K562 (cell line): ENCODE measurements at regions not wholly inside any gene's neighbourhood (a gene's known extent, or its start where the extent isn't known, plus 50 kb on each side); places are given as distances from the start of the nearest gene placed in this dataset.

Experiments used
- ATAC-seq: fragments of 200-7000 bp; cut with Tn5 transposase; 3 replicates; pipeline ENCODE4 v1.9.1; 2020; ENCODE audit warnings: moderate library complexity
- BruUV-seq: library from RNA; stranded (reverse); fragments of 400-500 nt; replicated peaks from 2 replicates; lab custom pipeline; 2021; lab: Mats Ljungman, UMichigan
- CTCF ChIA-PET: fragments of 300-600 bp; formaldehyde crosslinking; extraction: SDS; loops from one replicate; lab custom pipeline; 2021; ENCODE audit warnings: low intra/inter-chr PET ratio; lab: Yijun Ruan, JAX
- POLR2A ChIA-PET: fragments of 300-600, 350-650 bp; sonication (Branson Sonifier 250); formaldehyde crosslinking; extraction: SDS; loops from one replicate; lab custom pipeline; 2021; ENCODE audit warnings: antibody characterized with exemption, inconsistent platforms; lab: Yijun Ruan, JAX
- DNase-seq, 4 experiments: peaks; one replicate each; pipeline versions ENCODE4 v3.0.0 to v3.0.0-alpha.2; 2011 to 2018; ENCODE audit warnings: low spot score in 3 of 4, mixed read lengths in 3 of 4; ENCODE audit errors: extremely low read depth in 1 of 4
- FAIRE-seq: peaks from 2 replicates; lab custom pipeline; 2011; peaks lifted over from hg19 to GRCh38; lab: Jason Lieb, UNC
- H2AFZ ChIP-seq: 2 replicates; pipeline ENCODE4 v1.6.0; 2011; ENCODE audit warnings: low read depth, low read length, control low read depth, inconsistent platforms
- H3K27ac ChIP-seq: fragments of 200-600 bp; 3 replicates; pipeline ENCODE4 v1.8.0; 2011; ENCODE audit warnings: low read depth, mild to moderate bottlenecking, control low read depth, inconsistent platforms, low read length, moderate library complexity, mixed read lengths; ENCODE audit errors: extremely low read depth
- H3K27me3 ChIP-seq, 2 experiments: fragments of 300-600 bp in 1 of 2; 2 replicates in 1 of 2; 3 replicates in 1 of 2; pipeline versions ENCODE4 v1.6.0 to v1.8.0; 2011; ENCODE audit warnings: inconsistent platforms in 2 of 2, low read length in 2 of 2, mild to moderate bottlenecking in 1 of 2, mixed read lengths in 1 of 2, moderate library complexity in 1 of 2; ENCODE audit not compliant: control insufficient read depth in 2 of 2, insufficient read depth in 2 of 2
- H3K36me3 ChIP-seq: fragments of 300-600 bp; 3 replicates; pipeline ENCODE4 v1.8.0; 2011; ENCODE audit warnings: mild to moderate bottlenecking, low read length, inconsistent platforms; ENCODE audit not compliant: control insufficient read depth, insufficient read depth
- H3K4me1 ChIP-seq, 2 experiments: fragments of 200-600 bp in 1 of 2; replicated peaks in 1 of 2; 2 replicates in 1 of 2; 3 replicates in 1 of 2; pipeline versions ENCODE4 v1.5.1 to v1.8.0; 2011; ENCODE audit warnings: inconsistent platforms in 2 of 2, low read length in 2 of 2, mild to moderate bottlenecking in 1 of 2, mixed read lengths in 1 of 2, moderate library complexity in 1 of 2; ENCODE audit not compliant: control insufficient read depth in 2 of 2, insufficient read depth in 2 of 2
- H3K4me2 ChIP-seq: 2 replicates; pipeline ENCODE4 v1.6.1; 2011; ENCODE audit warnings: low read length, control low read depth, inconsistent platforms, mixed read lengths; ENCODE audit not compliant: insufficient read depth
- H3K4me3 ChIP-seq: fragments of 200-600 bp; sonication (generic), shearing (Covaris generic); 2 replicates; pipeline ENCODE4 v1.5.1; 2016; ENCODE audit warnings: control low read depth, inconsistent platforms
- H3K79me2 ChIP-seq: fragments of 200-600 bp; 3 replicates; pipeline ENCODE4 v1.8.0; 2011; ENCODE audit warnings: low read length, inconsistent platforms; ENCODE audit not compliant: control insufficient read depth, insufficient read depth
- H3K9ac ChIP-seq, 2 experiments: 2 replicates each; pipeline versions ENCODE4 v1.6.0 to v1.6.1; 2011; ENCODE audit warnings: low read depth in 2 of 2, low read length in 2 of 2, control low read depth in 1 of 2, inconsistent platforms in 1 of 2, mild to moderate bottlenecking in 1 of 2, mixed read lengths in 1 of 2; ENCODE audit not compliant: insufficient read depth in 1 of 2
- H3K9me1 ChIP-seq: one replicate; pipeline ENCODE4 v1.6.0; 2011; ENCODE audit warnings: inconsistent platforms, mild to moderate bottlenecking, low read length, moderate library complexity; ENCODE audit not compliant: control insufficient read depth, insufficient read depth
- H3K9me3 ChIP-seq: replicated peaks from 2 replicates; pipeline ENCODE4 v1.5.1; 2011; ENCODE audit warnings: low read depth, low read length, inconsistent platforms; ENCODE audit not compliant: control insufficient read depth, insufficient read depth
- H4K20me1 ChIP-seq: replicated peaks from 2 replicates; pipeline ENCODE4 v1.6.1; 2011; ENCODE audit warnings: low read length, inconsistent platforms, mixed read lengths; ENCODE audit not compliant: control insufficient read depth, insufficient read depth
- CBFA2T2 ChIP-seq: fragments of 450-650 bp; conservative IDR thresholded peaks from 2 replicates; pipeline ENCODE4 v1.6.1; 2017; ENCODE audit warnings: mild to moderate bottlenecking
- CBX8 ChIP-seq: fragments of 200-600 bp; sonication (generic); IDR thresholded peaks from 2 replicates; pipeline ENCODE4 v1.6.1; 2012; ENCODE audit warnings: borderline replicate concordance, mixed run types, low read depth, mild to moderate bottlenecking, moderate library complexity, mixed read lengths, low read length, control low read depth, inconsistent platforms; ENCODE audit not compliant: poor library complexity, severe bottlenecking; ENCODE audit errors: extremely low read depth
- HNRNPK ChIP-seq: fragments of 200-400 bp; formaldehyde crosslinking; IDR thresholded peaks from one replicate; pipeline ENCODE4 v1.6.1; 2018; ENCODE audit warnings: mild to moderate bottlenecking, low read depth, low read length; ENCODE audit not compliant: poor library complexity, severe bottlenecking
- KLF13 ChIP-seq: fragments of 450-650 bp; IDR thresholded peaks from 2 replicates; pipeline ENCODE4 v1.6.1; 2016; ENCODE audit warnings: missing genetic modification characterization, low read depth, mild to moderate bottlenecking, missing compliant biosample characterization, moderate library complexity, borderline replicate concordance
- KLF6 ChIP-seq: fragments of 250-450 bp; sonication (Bioruptor Pico); IDR thresholded peaks from 2 replicates; pipeline ENCODE4 v1.4.0; 2020; ENCODE audit warnings: mild to moderate bottlenecking, moderate library complexity, borderline replicate concordance
- PURB ChIP-seq: sonication (generic); formaldehyde crosslinking; IDR thresholded peaks from 2 replicates; pipeline ENCODE4 v1.9.0; 2021; ENCODE audit warnings: low read depth, mild to moderate bottlenecking, missing genetic modification reagents
- RBFOX2 ChIP-seq: fragments of 200-400 bp; formaldehyde crosslinking; IDR thresholded peaks from 2 replicates; pipeline ENCODE4 v1.6.1; 2017; ENCODE audit warnings: low read depth, mild to moderate bottlenecking, low read length, moderate library complexity
- SMAD3 ChIP-seq: fragments of 450-650 bp; formaldehyde crosslinking; conservative IDR thresholded peaks from 2 replicates; pipeline ENCODE4 v1.4.0; 2020; ENCODE audit warnings: mild to moderate bottlenecking
- SMARCC2 ChIP-seq: fragments of 450-650 bp; IDR thresholded peaks from 2 replicates; pipeline ENCODE4 v1.6.1; 2017; ENCODE audit warnings: antibody characterized with exemption, moderate library complexity, mild to moderate bottlenecking, low read depth
- ZNF408 ChIP-seq: fragments of 250-450 bp; sonication (Bioruptor Pico); IDR thresholded peaks from 2 replicates; pipeline ENCODE4 v1.4.0; 2020; ENCODE audit warnings: low read depth, mild to moderate bottlenecking, moderate library complexity
- WGBS: fragments of 100-300 bp; shearing (Covaris generic); methylation state at CpG from one replicate; pipeline ENCODE4 v1.1.6; 2016; ENCODE audit warnings: low coverage, mixed read lengths; ENCODE audit not compliant: insufficient coverage; ENCODE audit errors: missing lambda C conversion rate; 5-methylcytosine and 5-hydroxymethylcytosine counted together
- in situ Hi-C: fragments of 300-500 bp; cut with MboI; formaldehyde crosslinking; loops from 4 replicates; pipeline ENCODE4 v1.15.0; 2018; ENCODE audit warnings: inconsistent platforms, mixed read lengths
- intact Hi-C: fragments of 100-400 bp; cut with micrococcal nuclease; formaldehyde crosslinking; loops from 2 replicates; pipeline ENCODE4 v1.14.2; 2022
- TF ChIP-seq, protein P1 (sequence below): fragments of 250-450 bp; sonication (Bioruptor Pico); IDR thresholded peaks from 2 replicates; pipeline ENCODE4 v1.5.0; 2021
- TF ChIP-seq, protein P2 (sequence below), 3 experiments: fragments of 200-800 bp in 1 of 3; sonication (Bioruptor generic) in 1 of 3; sonication (generic) in 1 of 3; formaldehyde crosslinking in 1 of 3; IDR thresholded peaks; 2 replicates each; pipeline versions ENCODE4 v1.6.1 to v1.8.0; 2016 to 2022; ENCODE audit warnings: mild to moderate bottlenecking in 2 of 3, missing compliant biosample characterization in 2 of 3, missing genetic modification characterization in 2 of 3, missing genetic modification reagents in 1 of 3

DNA sequence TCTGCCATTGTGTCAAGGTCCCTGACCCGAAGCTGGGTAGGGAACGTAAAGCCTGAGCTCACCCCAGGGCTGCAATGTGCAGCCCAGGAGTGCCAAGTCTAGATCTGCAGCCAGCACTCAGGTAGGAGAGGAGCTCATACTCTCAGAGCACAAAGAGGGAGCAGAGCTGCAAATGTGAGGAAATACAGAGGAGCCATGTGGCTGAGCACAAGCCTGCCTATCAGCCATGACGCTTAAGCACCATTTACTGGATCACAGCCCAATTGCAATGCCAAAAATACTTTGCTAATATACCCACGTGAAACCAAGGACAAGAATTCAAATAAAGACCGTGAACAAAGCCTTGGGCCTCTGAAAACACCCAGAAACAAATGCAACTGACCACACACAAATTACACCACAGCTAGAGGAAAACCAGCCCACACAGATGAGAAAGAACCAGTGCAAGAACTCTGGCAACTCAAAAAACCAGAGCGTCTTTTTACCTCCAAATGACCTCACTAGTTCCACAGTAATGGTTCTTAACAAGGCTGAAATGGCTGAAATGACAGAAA lies 69.0 kb upstream of the HPF1 start:
- CTCF ChIA-PET: no interaction called here
- FAIRE-seq (no peak), DNase-seq (no peak), ATAC-seq (no peak)
- no TSS peak for BruUV-seq
- no peak overlapping the region for H3K27ac ChIP-seq
- no peak overlapping the region for H3K4me2 ChIP-seq
- peaks cover 0 to 11% of the 10 kb centered on the region in 2 experiments; a peak in 1 of 5 replicates for H3K27me3 ChIP-seq
- no peaks in the 10 kb centered on the region for H3K79me2 ChIP-seq
- H3K9ac ChIP-seq: no peak overlapping the region
- intact Hi-C loops (no loop called here), in situ Hi-C loops (no loop called here)
- H3K4me1 ChIP-seq: no peaks in the 10 kb centered on the region; a peak in 1 of 5 replicates
- TF ChIP-seq KLF13 (tag) (no peak), KLF6 (CRISPR knock-in tag) (no peak), SMARCC2 (no peak), CBFA2T2 (no peak), PURB (CRISPR knock-in tag) (no peak), CBX8 (no peak), ZNF408 (CRISPR knock-in tag) (no peak), SMAD3 (CRISPR knock-in tag) (no peak), HNRNPK (no peak), RBFOX2 (no peak)
- TF ChIP-seq, protein P1, sequence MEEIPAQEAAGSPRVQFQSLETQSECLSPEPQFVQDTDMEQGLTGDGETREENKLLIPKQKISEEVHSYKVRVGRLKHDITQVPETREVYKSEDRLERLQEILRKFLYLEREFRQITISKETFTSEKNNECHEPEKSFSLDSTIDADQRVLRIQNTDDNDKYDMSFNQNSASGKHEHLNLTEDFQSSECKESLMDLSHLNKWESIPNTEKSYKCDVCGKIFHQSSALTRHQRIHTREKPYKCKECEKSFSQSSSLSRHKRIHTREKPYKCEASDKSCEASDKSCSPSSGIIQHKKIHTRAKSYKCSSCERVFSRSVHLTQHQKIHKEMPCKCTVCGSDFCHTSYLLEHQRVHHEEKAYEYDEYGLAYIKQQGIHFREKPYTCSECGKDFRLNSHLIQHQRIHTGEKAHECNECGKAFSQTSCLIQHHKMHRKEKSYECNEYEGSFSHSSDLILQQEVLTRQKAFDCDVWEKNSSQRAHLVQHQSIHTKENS (CRISPR knock-in tag): no peak
- TF ChIP-seq, protein P2, sequence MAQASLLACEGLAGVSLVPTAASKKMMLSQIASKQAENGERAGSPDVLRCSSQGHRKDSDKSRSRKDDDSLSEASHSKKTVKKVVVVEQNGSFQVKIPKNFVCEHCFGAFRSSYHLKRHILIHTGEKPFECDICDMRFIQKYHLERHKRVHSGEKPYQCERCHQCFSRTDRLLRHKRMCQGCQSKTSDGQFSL (CRISPR knock-in tag; IDR thresholded peaks at IDR 0.05): no peak
- TF ChIP-seq, protein P2 (tag; IDR thresholded peaks at IDR 0.05): no peak
- H3K9me3 ChIP-seq: no peaks in the 10 kb centered on the region
- POLR2A ChIA-PET: interaction anchor here (0.7 kb wide), 1 partner anchor 52 kb away, joined by 3 read pairs; no protein-coding TSS in a partner anchor
- H3K4me3 ChIP-seq: no peak overlapping the region
- no peaks in the 10 kb centered on the region for H3K36me3 ChIP-seq
- H2AFZ ChIP-seq: no peak overlapping the region
- 1% methylated on average over 6 of the region's 6 CpGs for WGBS
- no peaks in the 10 kb centered on the region for H3K9me1 ChIP-seq
- H4K20me1 ChIP-seq: no peaks in the 10 kb centered on the region
